A549 (cell line): ENCODE measurements at regions not wholly inside any gene's neighbourhood (a gene's known extent, or its start where the extent isn't known, plus 50 kb on each side); places are given as distances from the start of the nearest gene placed in this dataset.

ENCODE experiments used
- BCL3 ChIP-seq: fragments of >200 bp; sonication (Bioruptor Twin); formaldehyde crosslinking; IDR thresholded peaks from 3 replicates; pipeline ENCODE4 v1.6.1; 2016
- BHLHE40 ChIP-seq: IDR thresholded peaks from 2 replicates; pipeline ENCODE4 v1.6.1; 2012; ENCODE audit warnings: low read depth, low read length, inconsistent platforms
- CEBPB ChIP-seq, 2 experiments: fragments of >200 bp in 1 of 2; sonication (Bioruptor Twin) in 1 of 2; formaldehyde crosslinking in 1 of 2; IDR thresholded peaks; 2 replicates each; pipeline ENCODE4 v1.6.1; 2012 to 2016
- CTCF ChIP-seq: fragments of >200 bp; sonication (Bioruptor Twin); formaldehyde crosslinking; IDR thresholded peaks from 3 replicates; pipeline ENCODE4 v1.5.1; 2016
- E2F6 ChIP-seq: IDR thresholded peaks from 2 replicates; pipeline ENCODE4 v1.6.1; 2012; ENCODE audit warnings: low read depth, borderline replicate concordance
- MAX ChIP-seq: IDR thresholded peaks from 2 replicates; pipeline ENCODE4 v1.6.1; 2012
- NFE2L2 ChIP-seq: fragments of 150-350 bp; conservative IDR thresholded peaks from 2 replicates; pipeline ENCODE4 v1.6.1; 2014; ENCODE audit warnings: low read length
- POLR2A ChIP-seq: IDR thresholded peaks from 2 replicates; pipeline ENCODE4 v1.6.1; 2012; ENCODE audit warnings: mild to moderate bottlenecking, low read length
- POLR2AphosphoS2 ChIP-seq: conservative IDR thresholded peaks from 2 replicates; pipeline ENCODE4 v1.6.1; 2012; ENCODE audit warnings: low read length, improper control_type of control experiment, inconsistent platforms
- RAD21 ChIP-seq, 2 experiments: fragments of >200 bp in 1 of 2; sonication (Bioruptor Twin) in 1 of 2; formaldehyde crosslinking in 1 of 2; IDR thresholded peaks in 1 of 2; conservative IDR thresholded peaks in 1 of 2; 2 replicates in 1 of 2; 3 replicates in 1 of 2; pipeline ENCODE4 v1.6.1; 2012 to 2018; ENCODE audit warnings: inconsistent platforms in 1 of 2
- RFX5 ChIP-seq: fragments of 450-650 bp; IDR thresholded peaks from 2 replicates; pipeline ENCODE4 v1.7.1; 2014; ENCODE audit warnings: antibody characterized with exemption, mild to moderate bottlenecking, moderate library complexity
- SREBF2 ChIP-seq: fragments of 450-650 bp; IDR thresholded peaks from 2 replicates; pipeline ENCODE4 v1.6.1; 2014; ENCODE audit warnings: mild to moderate bottlenecking, moderate library complexity

GRCh38 chr16:80175011-80175410 is 365.8 kb upstream of the DYNLRB2 start:
- TF ChIP-seq NFE2L2 (no peak), SREBF2 (no peak), CEBPB (IDR thresholded peaks at IDR 0.05) (no peak), BCL3 (no peak), E2F6 (no peak), RFX5 (no peak), POLR2A (no peak), CTCF (no peak), MAX (no peak), BHLHE40 (no peak), POLR2AphosphoS2 (no peak), RAD21 (conservative IDR thresholded peaks at IDR 0.05 in 1 of 2, IDR thresholded peaks at IDR 0.05 in 1 of 2) (no peak)
